ENCODE measurements at regions not wholly inside any gene's neighbourhood (a gene's known extent, or its start where the extent isn't known, plus 50 kb on each side); places are given as distances from the start of the nearest gene placed in this dataset.
A peak's percentile ranks its signal among the peaks of the same experiment; 100 is the strongest.

GRCh38 chr6:159118924-159119323, 50.3 kb upstream of the FNDC1 start:
- no peak for DNase-seq (ENCODE audit: low spot score)

GRCh38 chr6:159117563-159117962, 51.6 kb upstream of the FNDC1 start:
- DNase-seq (ENCODE audit: low spot score), result no peak

GRCh38 chr6:159117046-159117445, 52.2 kb upstream of the FNDC1 start:
- no peak for DNase-seq (ENCODE audit: low spot score)

- DNase-seq (ENCODE audit: low spot score), result peak; percentile 42
These were observed 52.9 kb upstream of the FNDC1 start for GRCh38 chr6:159116343-159116742.

- DNase-seq (ENCODE audit: low spot score), result no peak
These were observed 54.6 kb upstream of the FNDC1 start for GRCh38 chr6:159114569-159114968.

- no peak for DNase-seq (ENCODE audit: low spot score)
These were observed 56.0 kb upstream of the FNDC1 start for GRCh38 chr6:159113223-159113622.

- DNase-seq (ENCODE audit: low spot score), result no peak
These were observed 56.5 kb upstream of the FNDC1 start for GRCh38 chr6:159112714-159113113.

GRCh38 chr6:159110748-159111147, 58.5 kb upstream of the FNDC1 start:
- no peak for DNase-seq (ENCODE audit: low spot score)

GRCh38 chr6:159110013-159110412, 59.2 kb upstream of the FNDC1 start:
- DNase-seq (ENCODE audit: low spot score), result no peak

- no peak for DNase-seq (ENCODE audit: low spot score)
These were observed 59.8 kb upstream of the FNDC1 start for GRCh38 chr6:159109391-159109790.

- peak; percentile 43 for DNase-seq (ENCODE audit: low spot score)
These were observed 60.7 kb upstream of the FNDC1 start for GRCh38 chr6:159108426-159108985.

GRCh38 chr6:159107451-159108260, 61.5 kb upstream of the FNDC1 start:
- no peak for DNase-seq (ENCODE audit: low spot score)

- peak; percentile 88 for DNase-seq (ENCODE audit: low spot score)
These were observed 61.9 kb upstream of the TAGAP start for GRCh38 chr6:159106627-159107241.

GRCh38 chr6:159105716-159106115, 60.9 kb upstream of the TAGAP start:
- DNase-seq (ENCODE audit: low spot score), result peak; percentile 74

- DNase-seq (ENCODE audit: low spot score), result no peak
These were observed 60.1 kb upstream of the TAGAP start for GRCh38 chr6:159104931-159105330.

- peak; percentile 66 for DNase-seq (ENCODE audit: low spot score)
These were observed 59.6 kb upstream of the TAGAP start for GRCh38 chr6:159104163-159104925.

- DNase-seq (ENCODE audit: low spot score), result no peak
These were observed 58.8 kb upstream of the TAGAP start for GRCh38 chr6:159103396-159104162.

- no peak for DNase-seq (ENCODE audit: low spot score)
These were observed 57.8 kb upstream of the TAGAP start for GRCh38 chr6:159102373-159103160.

- no peak for DNase-seq (ENCODE audit: low spot score)
These were observed 56.9 kb upstream of the TAGAP start for GRCh38 chr6:159101656-159102055.

GRCh38 chr6:159100395-159101182, 55.8 kb upstream of the TAGAP start:
- no peak for DNase-seq (ENCODE audit: low spot score)

Data from globus pallidus (tissue), 1 donor.